ENCODE measurements at regions not wholly inside any gene's neighbourhood (a gene's known extent, or its start where the extent isn't known, plus 50 kb on each side); places are given as distances from the start of the nearest gene placed in this dataset.

DNA sequence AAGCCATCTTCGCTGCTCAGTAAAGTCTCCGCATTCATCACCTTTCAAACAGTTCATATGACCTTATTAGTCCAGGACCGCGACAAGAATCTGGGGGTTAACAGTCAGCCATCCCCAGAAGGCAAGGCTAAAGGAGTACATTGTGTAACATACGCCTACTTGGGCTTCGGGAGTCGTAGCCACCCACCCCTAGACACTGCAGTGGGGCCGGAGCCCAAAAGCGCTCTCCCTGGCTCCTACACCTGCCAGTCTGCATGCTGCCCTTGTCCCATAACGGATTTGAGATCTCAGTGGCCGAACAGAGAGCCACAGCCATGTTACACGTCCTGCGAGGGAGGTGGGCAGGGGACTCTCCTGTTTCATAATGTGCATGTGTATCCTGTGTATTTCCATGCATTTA is 1405.5 kb downstream of the GRIK2 start:
- Mint-ChIP-seq H3K27me3 (ENCODE audit: insufficient read depth) (peaks cover 2% of the 10 kb centered on the region), H3K4me1 (peaks cover 6% of the 10 kb centered on the region), H3K36me3 (ENCODE audit: low read depth) (no peaks in the 10 kb centered on the region), H3K9me3 (peaks cover 2% of the 10 kb centered on the region), H3K27ac (no peak overlapping the region), H3K4me3 (peak overlapping the region; percentile 76)
- no peaks in the 10 kb centered on the region for H3K4me1 ChIP-seq (ENCODE audit: control insufficient read depth, insufficient read depth, low read length)
- no peak for TF ChIP-seq CTCF (conservative IDR thresholded peaks at IDR 0.05)
- no peaks in the 10 kb centered on the region for H3K9me3 ChIP-seq (ENCODE audit: control insufficient read depth, low read length)
- 78 to 84% methylated on average over 4 to 13 of the region's 13 CpGs for WGBS, 2 experiments (ENCODE audit: insufficient coverage in 1 of 2, insufficient read length in 1 of 2)
- DNase-seq: no peak
- H3K9ac ChIP-seq (ENCODE audit: extremely low read depth, low read length, poor library complexity, severe bottlenecking): no peak overlapping the region
- no peak overlapping the region for H3K4me3 ChIP-seq (ENCODE audit: low read length)
- no peaks in the 10 kb centered on the region for H3K36me3 ChIP-seq (ENCODE audit: control insufficient read depth, insufficient read depth, low read length)
- no peaks in the 10 kb centered on the region for H3K27me3 ChIP-seq (ENCODE audit: control insufficient read depth, insufficient read depth, low read length, poor library complexity, severe bottlenecking)
- no peak overlapping the region for H3K27ac ChIP-seq (ENCODE audit: low read depth, low read length)

- peak; percentile 88 for DNase-seq
- H3K27ac Mint-ChIP-seq: peak overlapping the region; percentile 91
- H3K9ac ChIP-seq (ENCODE audit: extremely low read depth, low read length, poor library complexity, severe bottlenecking): no peak overlapping the region
- 0 to 23% methylated on average over 2 to 13 of the region's 13 CpGs for WGBS, 2 experiments (ENCODE audit: insufficient coverage in 1 of 2, insufficient read length in 1 of 2)
- no peaks in the 10 kb centered on the region for H3K4me1 ChIP-seq (ENCODE audit: control insufficient read depth, insufficient read depth, low read length)
- no peak overlapping the region for H3K27ac ChIP-seq (ENCODE audit: low read depth, low read length)
- H3K36me3 Mint-ChIP-seq (ENCODE audit: low read depth): no peaks in the 10 kb centered on the region
- H3K27me3 ChIP-seq (ENCODE audit: control insufficient read depth, insufficient read depth, low read length, poor library complexity, severe bottlenecking): no peaks in the 10 kb centered on the region
- H3K4me3 ChIP-seq (ENCODE audit: low read length): peak overlapping the region; percentile 73
- peak overlapping the region; percentile 76 for H3K4me3 Mint-ChIP-seq
- H3K9me3 ChIP-seq (ENCODE audit: control insufficient read depth, low read length): no peaks in the 10 kb centered on the region
- peaks cover 2% of the 10 kb centered on the region for H3K27me3 Mint-ChIP-seq (ENCODE audit: insufficient read depth)
- peak; percentile 83 for TF ChIP-seq CTCF (conservative IDR thresholded peaks at IDR 0.05)
- peaks cover 6% of the 10 kb centered on the region for H3K4me1 Mint-ChIP-seq
- no peaks in the 10 kb centered on the region for H3K9me3 Mint-ChIP-seq
- H3K36me3 ChIP-seq (ENCODE audit: control insufficient read depth, insufficient read depth, low read length): no peaks in the 10 kb centered on the region
These were observed 1405.1 kb downstream of the GRIK2 start for GRCh38 chr6:102798636-102799035.

GRCh38 chr6:102793752-102794151 is 1400.2 kb downstream of the GRIK2 start:
- Histone ChIP-seq H3K36me3 (ENCODE audit: control insufficient read depth, insufficient read depth, low read length) (no peaks in the 10 kb centered on the region), H3K9me3 (ENCODE audit: control insufficient read depth, low read length) (no peaks in the 10 kb centered on the region), H3K4me3 (ENCODE audit: low read length) (no peak overlapping the region), H3K4me1 (ENCODE audit: control insufficient read depth, insufficient read depth, low read length) (no peaks in the 10 kb centered on the region), H3K27me3 (ENCODE audit: control insufficient read depth, insufficient read depth, low read length, poor library complexity, severe bottlenecking) (no peaks in the 10 kb centered on the region), H3K27ac (ENCODE audit: low read depth, low read length) (no peak overlapping the region), H3K9ac (ENCODE audit: extremely low read depth, low read length, poor library complexity, severe bottlenecking) (no peak overlapping the region)
- Mint-ChIP-seq H3K4me1 (peaks cover 3% of the 10 kb centered on the region), H3K27me3 (ENCODE audit: insufficient read depth) (peaks cover 2% of the 10 kb centered on the region), H3K4me3 (no peak overlapping the region), H3K36me3 (ENCODE audit: low read depth) (no peaks in the 10 kb centered on the region), H3K9me3 (no peaks in the 10 kb centered on the region), H3K27ac (no peak overlapping the region)
- no peak for DNase-seq
- no peak for TF ChIP-seq CTCF (conservative IDR thresholded peaks at IDR 0.05)
- whole genome bisulfite sequencing, 2 experiments (ENCODE audit: insufficient coverage in 1 of 2, insufficient read length in 1 of 2): no CpG with 5 or more reads among the region's 1 CpG
